Colonic mucosa (tissue), 4 donors: ENCODE measurements at regions not wholly inside any gene's neighbourhood (a gene's known extent, or its start where the extent isn't known, plus 50 kb on each side); places are given as distances from the start of the nearest gene placed in this dataset.

Experiments used
- DNase-seq: peaks from one replicate; pipeline ENCODE4 v3.0.0-alpha.2; 2020
- H3K27ac ChIP-seq: fragments of 200-600 bp; one replicate; pipeline ENCODE4 v1.8.0; 2021
- H3K27me3 ChIP-seq: fragments of 200-600 bp; one replicate; pipeline ENCODE4 v1.8.0; 2021
- H3K36me3 ChIP-seq: fragments of 200-600 bp; one replicate; pipeline ENCODE4 v1.8.0; 2021
- H3K4me1 ChIP-seq: fragments of 200-600 bp; one replicate; pipeline ENCODE4 v1.8.0; 2021; ENCODE audit warnings: mild to moderate bottlenecking
- H3K4me3 ChIP-seq: fragments of 200-600 bp; one replicate; pipeline ENCODE4 v1.8.0; 2021
- H3K9ac ChIP-seq, 2 donors: one replicate each; pipeline ENCODE4 v1.7.0; 2013; ENCODE audit warnings: control low read depth in 2 of 2, low read depth in 2 of 2, low read length in 2 of 2
- H3K9me3 ChIP-seq: fragments of 200-600 bp; one replicate; pipeline ENCODE4 v1.8.0; 2021
- intact Hi-C: fragments of 100-400 bp; cut with DNase I; formaldehyde crosslinking; loops from one replicate; pipeline ENCODE4 v1.14.1; 2022
- TF ChIP-seq, protein P1 (sequence below): fragments of 200-600 bp; IDR thresholded peaks from one replicate; pipeline ENCODE4 v1.8.0; 2022; ENCODE audit warnings: antibody characterized with exemption, mild to moderate bottlenecking
- donor health status: healthy.
- donor health status: DM: no; HTN: no; CAD: no.
- donor health status: DM: no; HTN: no; CAD: no.

DNA sequence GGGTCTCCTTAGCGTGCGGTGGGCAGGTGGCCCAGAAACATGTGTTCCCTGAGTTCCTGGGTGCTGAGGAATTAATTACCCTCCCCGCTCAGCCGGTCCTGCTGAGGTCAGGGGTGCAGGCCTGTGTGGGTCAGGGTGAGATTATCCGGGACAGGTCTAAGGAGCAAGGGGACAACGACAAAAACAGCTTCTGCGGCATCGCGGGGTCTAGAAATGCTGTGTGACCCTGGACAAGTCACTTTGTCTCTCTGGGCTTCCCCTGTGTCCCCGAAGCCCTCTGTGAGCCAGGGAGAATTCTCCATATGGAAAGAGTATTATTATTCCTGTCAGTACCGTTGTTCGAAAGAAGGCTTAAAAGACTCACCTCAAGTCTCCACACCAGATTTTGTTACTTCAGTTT is 186.1 kb downstream of the MN1 start:
- H3K4me1 ChIP-seq: no peaks in the 10 kb centered on the region
- no peaks in the 10 kb centered on the region for H3K36me3 ChIP-seq
- H3K4me3 ChIP-seq: no peak overlapping the region
- H3K27me3 ChIP-seq: peaks cover 20% of the 10 kb centered on the region
- no peak for DNase-seq
- TF ChIP-seq, protein P1, sequence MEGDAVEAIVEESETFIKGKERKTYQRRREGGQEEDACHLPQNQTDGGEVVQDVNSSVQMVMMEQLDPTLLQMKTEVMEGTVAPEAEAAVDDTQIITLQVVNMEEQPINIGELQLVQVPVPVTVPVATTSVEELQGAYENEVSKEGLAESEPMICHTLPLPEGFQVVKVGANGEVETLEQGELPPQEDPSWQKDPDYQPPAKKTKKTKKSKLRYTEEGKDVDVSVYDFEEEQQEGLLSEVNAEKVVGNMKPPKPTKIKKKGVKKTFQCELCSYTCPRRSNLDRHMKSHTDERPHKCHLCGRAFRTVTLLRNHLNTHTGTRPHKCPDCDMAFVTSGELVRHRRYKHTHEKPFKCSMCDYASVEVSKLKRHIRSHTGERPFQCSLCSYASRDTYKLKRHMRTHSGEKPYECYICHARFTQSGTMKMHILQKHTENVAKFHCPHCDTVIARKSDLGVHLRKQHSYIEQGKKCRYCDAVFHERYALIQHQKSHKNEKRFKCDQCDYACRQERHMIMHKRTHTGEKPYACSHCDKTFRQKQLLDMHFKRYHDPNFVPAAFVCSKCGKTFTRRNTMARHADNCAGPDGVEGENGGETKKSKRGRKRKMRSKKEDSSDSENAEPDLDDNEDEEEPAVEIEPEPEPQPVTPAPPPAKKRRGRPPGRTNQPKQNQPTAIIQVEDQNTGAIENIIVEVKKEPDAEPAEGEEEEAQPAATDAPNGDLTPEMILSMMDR: no peak
- intact Hi-C loops: no loop called here
- no peak overlapping the region for H3K9ac ChIP-seq
- H3K27ac ChIP-seq: no peak overlapping the region
- H3K9me3 ChIP-seq: no peaks in the 10 kb centered on the region

DNA sequence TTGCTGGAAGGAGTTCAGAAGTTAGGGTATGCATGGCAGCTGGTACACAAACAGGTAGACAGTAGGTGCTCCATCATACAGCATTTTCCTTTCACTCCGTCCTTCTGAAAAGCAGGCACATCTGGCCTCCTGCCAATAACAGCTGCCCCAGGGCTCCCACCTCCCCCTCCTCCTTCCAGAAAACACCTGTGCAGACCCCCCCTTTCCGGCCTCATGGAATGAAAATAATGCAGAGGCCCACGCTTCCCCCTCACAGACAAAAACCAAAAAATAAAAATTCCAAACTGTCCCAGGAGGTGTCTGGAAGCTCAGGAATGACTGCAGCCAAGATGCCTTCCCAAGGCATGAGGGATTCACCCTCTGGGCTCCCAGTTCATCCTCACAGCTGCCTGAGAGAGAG is 185.5 kb downstream of the MN1 start:
- H3K27me3 ChIP-seq: peaks cover 20% of the 10 kb centered on the region
- no peaks in the 10 kb centered on the region for H3K36me3 ChIP-seq
- H3K9me3 ChIP-seq: no peaks in the 10 kb centered on the region
- H3K27ac ChIP-seq: no peak overlapping the region
- H3K4me1 ChIP-seq: no peaks in the 10 kb centered on the region
- no peak overlapping the region for H3K4me3 ChIP-seq
- DNase-seq: no peak
- TF ChIP-seq, protein P1: no peak
- H3K9ac ChIP-seq: no peak overlapping the region
- intact Hi-C loops: no loop called here

DNA sequence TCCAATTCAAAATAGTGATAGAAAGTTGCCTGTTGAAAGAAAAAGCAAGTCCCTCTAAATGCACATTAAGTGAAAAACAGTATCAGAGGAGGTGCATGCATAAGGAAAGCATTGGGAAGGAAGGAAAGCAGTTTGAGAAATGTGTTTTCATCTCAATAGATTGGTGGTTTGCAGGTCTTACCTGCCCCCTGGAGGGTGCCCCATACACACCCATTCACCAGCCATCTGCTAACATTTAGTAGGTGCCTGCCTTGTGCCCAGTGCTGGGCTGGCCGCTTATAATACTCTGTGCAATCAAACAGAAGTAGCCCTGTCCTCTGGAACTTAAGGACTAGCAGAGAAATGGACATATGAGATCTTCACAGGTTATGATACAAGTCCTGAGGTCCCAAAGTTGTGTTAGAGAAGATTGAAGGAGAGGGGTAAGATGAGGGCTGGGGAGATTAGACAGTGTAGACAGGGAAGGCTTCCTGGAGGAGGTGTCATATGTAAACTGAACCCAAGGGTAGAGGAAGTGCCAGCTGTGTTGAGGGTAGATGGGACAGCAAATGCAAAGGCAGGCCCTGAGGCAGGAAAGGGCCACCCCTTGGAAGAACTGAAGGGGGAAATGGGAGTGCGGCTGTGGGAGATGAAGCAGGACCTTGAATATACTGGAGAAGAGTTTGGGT is 184.2 kb downstream of the MN1 start:
- H3K27ac ChIP-seq: no peak overlapping the region
- no peak for DNase-seq
- intact Hi-C loops: no loop called here
- H3K9me3 ChIP-seq: no peaks in the 10 kb centered on the region
- TF ChIP-seq, protein P1: no peak
- H3K9ac ChIP-seq: no peak overlapping the region
- H3K36me3 ChIP-seq: no peaks in the 10 kb centered on the region
- H3K4me3 ChIP-seq: no peak overlapping the region
- no peaks in the 10 kb centered on the region for H3K4me1 ChIP-seq
- peaks cover 20% of the 10 kb centered on the region for H3K27me3 ChIP-seq

DNA sequence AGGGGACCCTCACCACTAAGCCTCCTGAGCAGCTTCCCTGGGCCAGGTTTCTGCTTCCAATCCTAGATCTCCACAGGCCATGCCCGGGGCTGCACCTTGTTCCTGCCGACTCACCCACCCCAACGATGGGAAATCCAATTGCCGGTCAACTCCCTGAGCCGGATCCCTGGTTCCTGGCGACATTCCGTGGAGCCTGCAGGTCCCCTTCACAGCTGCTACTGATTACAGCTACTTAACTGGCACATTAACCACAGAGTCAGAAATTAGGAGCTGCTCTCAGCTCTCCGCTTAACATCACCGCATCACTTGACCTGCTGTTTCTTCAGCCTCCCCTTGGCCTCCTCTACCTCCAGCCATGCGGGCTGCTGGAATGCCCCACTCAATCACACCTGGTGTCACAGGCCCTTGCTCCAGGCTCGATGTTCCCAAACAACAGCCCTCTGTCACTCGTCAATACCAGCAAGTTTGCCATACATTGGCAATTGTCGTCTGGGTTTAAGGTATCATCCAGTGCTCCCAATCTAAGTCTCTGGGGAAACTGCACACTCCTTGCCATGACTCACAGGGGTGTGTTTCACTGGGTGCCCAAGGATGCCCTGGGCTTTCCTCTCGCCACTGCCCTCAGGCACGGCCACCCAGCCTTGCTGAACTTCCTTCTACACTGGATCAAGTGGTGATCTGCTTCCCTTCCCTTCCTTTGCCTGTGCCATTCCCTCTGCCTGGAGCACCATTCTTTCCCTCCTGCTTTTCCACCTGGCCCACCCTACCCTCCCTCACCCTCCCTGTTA is 181.0 kb downstream of the MN1 start:
- intact Hi-C loops: no loop called here
- no peaks in the 10 kb centered on the region for H3K4me1 ChIP-seq
- H3K9ac ChIP-seq: no peak overlapping the region
- H3K9me3 ChIP-seq: no peaks in the 10 kb centered on the region
- TF ChIP-seq, protein P1: no peak
- no peak overlapping the region for H3K27ac ChIP-seq
- H3K27me3 ChIP-seq: no peaks in the 10 kb centered on the region
- no peak overlapping the region for H3K4me3 ChIP-seq
- H3K36me3 ChIP-seq: no peaks in the 10 kb centered on the region
- DNase-seq: no peak

DNA sequence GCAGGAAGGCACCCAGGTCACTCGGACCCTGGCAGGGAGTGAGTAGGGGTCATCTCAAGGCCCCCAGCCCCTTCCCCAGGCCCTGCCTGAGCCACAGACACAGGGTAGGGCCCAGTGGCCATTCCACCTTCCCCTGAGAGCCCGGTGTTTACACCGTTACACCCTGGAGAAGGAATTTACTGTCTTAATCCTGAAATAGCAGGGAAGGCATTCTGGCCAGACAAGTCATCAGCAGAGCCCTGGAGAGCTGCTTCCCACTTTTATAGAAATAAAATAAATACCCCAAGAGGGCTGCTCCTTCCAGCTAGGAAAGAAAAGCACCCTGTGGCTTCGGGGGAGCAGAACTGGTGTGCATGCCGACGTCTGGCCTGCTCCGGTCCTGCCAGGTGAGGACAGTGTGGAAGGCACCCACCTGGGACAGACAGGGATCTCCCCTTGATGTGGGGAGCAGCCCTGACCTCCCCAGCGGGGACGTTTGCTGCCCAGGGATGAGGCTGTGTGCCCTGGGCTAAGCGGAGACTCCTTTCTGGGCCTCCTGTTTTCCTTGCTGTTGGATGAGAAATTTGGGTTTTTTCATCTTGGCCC is 180.0 kb downstream of the MN1 start:
- Histone ChIP-seq H3K9me3 (no peaks in the 10 kb centered on the region), H3K27me3 (no peaks in the 10 kb centered on the region), H3K4me1 (no peaks in the 10 kb centered on the region), H3K9ac (no peak overlapping the region), H3K36me3 (no peaks in the 10 kb centered on the region), H3K4me3 (no peak overlapping the region), H3K27ac (no peak overlapping the region)
- DNase-seq: no peak
- intact Hi-C loops: no loop called here
- TF ChIP-seq, protein P1: no peak
